Transverse colon (tissue), 4 donors: ENCODE measurements at regions not wholly inside any gene's neighbourhood (a gene's known extent, or its start where the extent isn't known, plus 50 kb on each side); places are given as distances from the start of the nearest gene placed in this dataset.

ENCODE experiments used
- DNase-seq: peaks from one replicate; pipeline ENCODE4 v3.0.0-alpha.2; 2019
- H3K27ac ChIP-seq, 4 donors: fragments of 200-600 bp; sonication (generic); 2 replicates each; pipeline ENCODE4 v1.5.1; 2016 to 2018; ENCODE audit warnings: inconsistent platforms in 4 of 4
- H3K27me3 ChIP-seq: fragments of 200-600 bp; sonication (generic); 2 replicates; pipeline ENCODE4 v1.5.1; 2017; ENCODE audit warnings: inconsistent platforms
- H3K36me3 ChIP-seq, 4 donors: fragments of 200-600 bp; sonication (generic); 2 replicates each; pipeline ENCODE4 v1.5.1; 2017 to 2019; ENCODE audit warnings: inconsistent platforms in 4 of 4
- H3K4me1 ChIP-seq, 4 donors: fragments of 200-600 bp; sonication (generic); 2 replicates each; pipeline ENCODE4 v1.5.1; 2017 to 2020; ENCODE audit warnings: inconsistent platforms in 4 of 4
- H3K4me3 ChIP-seq, 4 donors: fragments of 200-600 bp; sonication (generic); 1 replicate in 1 of 4; 2 replicates in 3 of 4; pipeline versions ENCODE4 v1.5.1 to v1.6.1; 2017 to 2019; ENCODE audit warnings: inconsistent platforms in 4 of 4
- H3K9me3 ChIP-seq, 2 donors: fragments of 200-600 bp; sonication (generic); 2 replicates each; pipeline ENCODE4 v1.5.1; 2017 to 2019; ENCODE audit warnings: inconsistent platforms in 2 of 2
- EP300 ChIP-seq: sonication (generic); formaldehyde crosslinking; IDR thresholded peaks from one replicate; pipeline ENCODE4 v1.6.1; 2017; ENCODE audit warnings: antibody characterized with exemption, low read depth
- POLR2A ChIP-seq: fragments of 450-650 bp; IDR thresholded peaks from one replicate; pipeline ENCODE4 v1.6.1; 2016; ENCODE audit warnings: antibody characterized with exemption, mild to moderate bottlenecking, moderate library complexity
- POLR2AphosphoS5 ChIP-seq, 3 donors: sonication (generic); formaldehyde crosslinking; IDR thresholded peaks; one replicate each; pipeline ENCODE4 v1.6.1; 2016; ENCODE audit warnings: antibody characterized with exemption in 3 of 3
- WGBS, 2 donors: methylation state at CpG; one replicate each; pipeline ENCODE4 v1.1.5; 2018; ENCODE audit warnings: low coverage in 1 of 2; 5-methylcytosine and 5-hydroxymethylcytosine counted together
- in situ Hi-C, 4 donors: fragments of 200-750 bp; cut with MboI; loops; one replicate each; pipeline versions ENCODE4 v1.15.0 to v1.15.1; 2017; ENCODE audit warnings: low sequenced_read_pairs in 3 of 4, low pct_ligation_motif_present in 1 of 4, low pct_unique_long_range_greater_than_20kb in 1 of 4
- intact Hi-C: fragments of 100-400 bp; cut with DNase I; formaldehyde crosslinking; loops from one replicate; pipeline ENCODE4 v1.15.1; 2023; ENCODE audit warnings: low total_unique reads
- TF ChIP-seq, protein P1 (sequence below), 5 experiments: fragments of 200-600 bp in 3 of 5; fragments of 450-650 bp in 2 of 5; sonication (generic) in 3 of 5; IDR thresholded peaks; 1 replicate in 2 of 5; 2 replicates in 3 of 5; pipeline ENCODE4 v1.5.1; 2016 to 2017; ENCODE audit warnings: antibody characterized with exemption in 5 of 5, inconsistent platforms in 3 of 5, mild to moderate bottlenecking in 2 of 5, moderate library complexity in 1 of 5

DNA sequence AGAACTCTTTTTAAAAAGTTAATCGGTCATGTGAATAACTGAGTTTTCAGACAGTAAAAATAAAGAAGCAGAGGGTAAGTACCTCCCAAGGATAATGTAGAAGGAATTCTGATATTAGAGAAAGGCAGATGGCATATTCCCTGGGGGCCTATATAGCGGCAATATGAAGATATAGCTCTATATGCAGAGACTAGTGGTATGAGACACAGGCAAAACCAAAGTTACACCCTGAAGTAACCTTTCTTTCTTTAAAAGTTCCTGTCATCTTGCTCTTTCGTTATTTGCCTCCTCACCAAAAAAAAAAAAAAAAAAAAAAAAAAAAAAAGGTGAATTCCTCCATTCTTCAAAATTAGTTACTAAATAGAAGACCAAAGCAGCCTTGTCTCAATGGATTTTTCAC, 76.2 kb upstream of the ARHGAP32 start:
- Histone ChIP-seq H3K36me3 (no peaks in the 10 kb centered on the region), H3K27me3 (no peaks in the 10 kb centered on the region), H3K27ac (no peak overlapping the region), H3K4me3 (no peak overlapping the region), H3K4me1 (peaks cover 0 to 11% (median 0%) of the 10 kb centered on the region in 4 donors), H3K9me3 (no peaks in the 10 kb centered on the region)
- in situ Hi-C loops (no loop called here), intact Hi-C loops (no loop called here)
- no peak for DNase-seq
- no peak for TF ChIP-seq POLR2AphosphoS5 (IDR thresholded peaks at IDR 0.05)
- TF ChIP-seq POLR2A: no peak
- TF ChIP-seq EP300: no peak
- TF ChIP-seq, protein P1, sequence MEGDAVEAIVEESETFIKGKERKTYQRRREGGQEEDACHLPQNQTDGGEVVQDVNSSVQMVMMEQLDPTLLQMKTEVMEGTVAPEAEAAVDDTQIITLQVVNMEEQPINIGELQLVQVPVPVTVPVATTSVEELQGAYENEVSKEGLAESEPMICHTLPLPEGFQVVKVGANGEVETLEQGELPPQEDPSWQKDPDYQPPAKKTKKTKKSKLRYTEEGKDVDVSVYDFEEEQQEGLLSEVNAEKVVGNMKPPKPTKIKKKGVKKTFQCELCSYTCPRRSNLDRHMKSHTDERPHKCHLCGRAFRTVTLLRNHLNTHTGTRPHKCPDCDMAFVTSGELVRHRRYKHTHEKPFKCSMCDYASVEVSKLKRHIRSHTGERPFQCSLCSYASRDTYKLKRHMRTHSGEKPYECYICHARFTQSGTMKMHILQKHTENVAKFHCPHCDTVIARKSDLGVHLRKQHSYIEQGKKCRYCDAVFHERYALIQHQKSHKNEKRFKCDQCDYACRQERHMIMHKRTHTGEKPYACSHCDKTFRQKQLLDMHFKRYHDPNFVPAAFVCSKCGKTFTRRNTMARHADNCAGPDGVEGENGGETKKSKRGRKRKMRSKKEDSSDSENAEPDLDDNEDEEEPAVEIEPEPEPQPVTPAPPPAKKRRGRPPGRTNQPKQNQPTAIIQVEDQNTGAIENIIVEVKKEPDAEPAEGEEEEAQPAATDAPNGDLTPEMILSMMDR (IDR thresholded peaks at IDR 0.05): no peak
- WGBS, 2 donors: 84 to 93% methylated on average over 2 to 3 of the region's 3 CpGs

- H3K9me3 ChIP-seq: no peaks in the 10 kb centered on the region
- H3K27me3 ChIP-seq: no peaks in the 10 kb centered on the region
- no peaks in the 10 kb centered on the region for H3K36me3 ChIP-seq
- peaks cover 0 to 11% (median 0%) of the 10 kb centered on the region in 4 donors for H3K4me1 ChIP-seq
- in situ Hi-C loops (no loop called here), intact Hi-C loops (no loop called here)
- H3K27ac ChIP-seq: no peak overlapping the region
- no peak overlapping the region for H3K4me3 ChIP-seq
- DNase-seq: no peak
- TF ChIP-seq, protein P1 (IDR thresholded peaks at IDR 0.05): no peak
- TF ChIP-seq POLR2AphosphoS5 (IDR thresholded peaks at IDR 0.05): no peak
- no peak for TF ChIP-seq POLR2A
- no peak for TF ChIP-seq EP300
- 73% methylated on average over 3 of the region's 3 CpGs; no CpG with 5 or more reads in 1 of the 2 donors for WGBS, 2 donors
These were observed 75.6 kb upstream of the ARHGAP32 start for GRCh38 chr11:129267716-129268115.

- DNase-seq: no peak
- Histone ChIP-seq H3K4me3 (no peak overlapping the region), H3K4me1 (peaks cover 0 to 13% (median 2%) of the 10 kb centered on the region in 4 donors), H3K36me3 (no peaks in the 10 kb centered on the region), H3K27me3 (no peaks in the 10 kb centered on the region), H3K27ac (no peak overlapping the region), H3K9me3 (no peaks in the 10 kb centered on the region)
- intact Hi-C loops (no loop called here), in situ Hi-C loops (no loop called here)
- TF ChIP-seq POLR2AphosphoS5 (IDR thresholded peaks at IDR 0.05): no peak
- TF ChIP-seq, protein P1 (IDR thresholded peaks at IDR 0.05): no peak
- TF ChIP-seq EP300: no peak
- 90% methylated on average over 2 of the region's 2 CpGs; no CpG with 5 or more reads in 1 of the 2 donors for WGBS, 2 donors
These were observed 74.4 kb upstream of the ARHGAP32 start for GRCh38 chr11:129266536-129266935.

DNA sequence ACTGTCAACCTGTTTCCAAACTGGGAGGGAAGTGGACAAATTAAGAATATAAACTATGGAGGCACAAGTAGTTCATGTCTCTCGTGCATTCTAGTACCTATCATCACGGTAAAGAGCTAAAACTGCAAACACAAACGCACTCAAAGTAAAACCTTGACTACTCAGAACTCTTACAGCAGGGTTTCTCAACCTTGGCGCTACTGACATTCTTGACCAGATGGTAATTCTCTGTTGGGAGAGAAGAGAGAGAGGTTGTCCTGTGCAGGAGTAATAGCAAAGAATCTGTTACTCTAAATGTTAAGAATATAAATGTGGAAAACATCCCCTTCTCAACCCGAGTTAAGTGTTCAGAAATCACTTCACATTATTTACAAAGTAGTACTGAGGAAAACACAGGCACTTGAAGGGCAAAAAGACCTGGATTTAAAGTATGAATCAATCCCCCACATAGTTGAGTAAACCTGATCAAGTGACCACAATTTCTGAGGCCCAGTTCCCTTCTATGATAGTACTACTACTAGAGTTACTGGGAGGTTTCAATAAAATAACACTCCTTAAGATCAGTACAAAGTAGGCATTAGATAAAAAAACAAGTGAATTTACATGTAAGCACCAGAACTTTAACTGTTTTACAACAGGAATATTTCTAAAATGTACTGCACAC, 73.1 kb upstream of the ARHGAP32 start:
- in situ Hi-C loops (no loop called here), intact Hi-C loops (no loop called here)
- H3K4me1 ChIP-seq: peaks cover 0 to 26% (median 4%) of the 10 kb centered on the region in 4 donors
- H3K9me3 ChIP-seq: no peaks in the 10 kb centered on the region
- WGBS, 2 donors: 71 to 84% methylated on average over 5 of the region's 5 CpGs
- no peak for TF ChIP-seq POLR2A
- no peak for TF ChIP-seq POLR2AphosphoS5 (IDR thresholded peaks at IDR 0.05)
- TF ChIP-seq EP300: no peak
- TF ChIP-seq, protein P1 (IDR thresholded peaks at IDR 0.05): no peak
- H3K27ac ChIP-seq: no peak overlapping the region
- H3K27me3 ChIP-seq: no peaks in the 10 kb centered on the region
- no peaks in the 10 kb centered on the region for H3K36me3 ChIP-seq
- no peak for DNase-seq
- no peak overlapping the region for H3K4me3 ChIP-seq
